IPS DF 4.7 (cell line): ENCODE measurements at regions not wholly inside any gene's neighbourhood (a gene's known extent, or its start where the extent isn't known, plus 50 kb on each side); places are given as distances from the start of the nearest gene placed in this dataset.

Experiments used
- DNase-seq: peaks from one replicate; pipeline ENCODE4 v3.0.0-alpha.2; 2013; ENCODE audit warnings: low spot score; ENCODE audit errors: extremely low read depth

DNA sequence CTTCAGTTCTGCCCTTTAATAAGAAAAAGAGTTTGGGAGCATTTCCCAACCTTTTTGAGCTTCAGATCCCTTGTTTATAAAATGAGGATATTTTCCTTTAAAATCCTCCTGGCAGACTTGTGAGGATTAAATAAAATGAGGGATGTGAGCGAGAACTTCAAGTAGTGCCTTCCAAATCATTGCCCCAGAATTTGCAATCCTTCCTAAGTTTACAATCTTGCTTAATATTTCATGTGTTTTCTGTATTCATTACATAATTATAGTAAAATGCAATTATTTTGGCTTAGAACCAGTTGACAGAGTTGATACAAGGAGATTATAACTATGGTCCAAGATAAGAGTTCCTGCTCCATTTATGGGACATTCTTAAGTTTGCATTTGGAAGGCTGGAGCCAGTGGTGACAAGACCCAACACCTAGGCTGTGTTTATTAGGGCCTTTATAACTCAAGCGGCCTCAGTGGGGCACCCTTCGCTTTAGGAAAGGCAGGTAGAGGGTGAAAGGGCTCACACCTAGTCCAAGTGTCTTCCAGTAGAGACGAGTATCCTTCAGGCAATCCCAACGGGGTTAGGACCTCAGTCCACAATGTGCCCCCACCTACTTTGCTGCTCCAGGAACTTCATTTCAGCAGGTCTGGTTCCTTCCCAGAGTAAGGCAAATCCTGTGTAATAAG lies 317.5 kb downstream of the WDR11 start:
- DNase-seq: no peak

DNA sequence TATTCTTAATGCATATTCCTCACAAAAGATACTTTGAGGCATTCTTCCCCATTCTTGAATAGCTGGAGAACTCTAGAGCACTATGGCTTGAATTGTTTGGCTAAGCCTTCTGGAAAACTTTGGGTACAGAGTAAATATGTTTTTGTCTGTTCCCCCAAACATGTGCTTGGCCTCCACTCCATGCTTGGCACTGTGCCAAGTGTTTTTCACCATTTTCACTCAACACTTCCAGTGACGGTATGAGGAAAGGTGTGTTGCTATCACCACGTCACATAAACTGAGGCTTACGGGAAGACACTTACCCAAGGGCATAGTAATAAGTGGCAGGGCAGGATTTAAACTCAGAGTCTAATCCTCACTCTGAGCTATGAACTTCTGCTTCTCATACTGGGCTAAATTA lies 318.2 kb downstream of the WDR11 start:
- DNase-seq: no peak

DNA sequence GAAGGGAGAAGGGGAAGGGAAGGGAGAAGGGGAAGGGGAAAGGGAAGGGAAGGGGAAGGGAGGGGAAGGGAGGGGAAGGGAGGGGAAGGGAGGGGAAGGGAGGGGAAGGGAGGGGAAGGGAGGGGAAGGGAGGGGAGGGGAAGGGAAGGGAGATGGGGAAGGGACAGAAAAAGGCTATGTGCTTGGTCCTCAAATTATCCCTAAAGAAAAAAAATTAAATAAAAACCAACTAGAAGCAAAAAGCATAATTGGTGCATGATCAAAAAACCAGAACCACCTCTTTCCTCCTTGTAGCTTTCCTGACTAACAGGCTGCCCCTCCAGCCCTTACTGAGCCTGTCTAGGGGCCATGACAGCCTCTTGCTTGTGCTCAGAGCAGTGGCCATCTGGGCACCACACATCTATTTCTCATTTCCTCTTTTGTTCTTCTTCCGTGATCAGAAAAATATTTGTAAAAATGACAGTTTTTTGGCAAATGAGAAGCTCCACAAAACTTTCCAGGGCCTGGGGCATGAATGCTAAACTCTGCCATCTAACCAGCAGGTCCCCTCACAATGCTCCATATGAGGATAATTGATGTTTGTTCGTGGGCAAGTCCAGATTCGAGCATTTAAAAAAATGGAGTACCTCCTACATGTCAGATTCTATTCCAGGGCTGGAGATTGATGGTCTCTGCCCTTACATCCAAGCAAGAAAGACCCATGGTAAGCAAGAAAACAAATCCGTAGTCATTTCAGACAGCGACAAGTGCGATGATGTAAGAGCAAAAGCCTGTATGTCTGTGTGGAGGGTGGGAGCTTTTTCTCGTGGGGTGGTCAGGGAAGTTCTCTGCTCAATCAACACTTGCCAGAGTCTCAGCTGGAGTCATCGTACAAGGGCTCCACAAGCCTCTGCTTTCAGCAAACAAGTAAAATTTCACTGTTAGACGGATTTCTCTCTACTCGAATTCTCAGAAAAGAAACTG lies 320.9 kb downstream of the WDR11 start:
- DNase-seq: no peak

DNA sequence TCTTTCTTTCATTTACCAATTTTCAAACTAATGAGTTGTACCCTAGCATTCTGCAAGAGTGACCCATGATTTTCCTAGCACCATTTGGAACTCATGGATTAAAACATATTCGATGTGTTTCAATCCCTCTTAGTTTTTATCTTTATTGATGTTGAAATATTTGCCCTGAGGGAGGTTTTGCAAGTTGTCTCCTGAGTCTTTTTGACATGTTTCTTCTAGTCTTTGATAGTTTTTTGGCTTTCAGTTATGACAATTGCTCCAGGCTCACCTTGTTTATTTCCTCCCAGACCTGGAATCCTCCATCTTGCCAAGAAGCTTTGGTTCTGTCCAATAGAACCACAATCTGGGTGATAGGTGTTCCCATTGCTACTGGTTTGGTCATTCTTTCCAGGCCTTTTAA lies 327.8 kb downstream of the WDR11 start:
- DNase-seq: no peak

DNA sequence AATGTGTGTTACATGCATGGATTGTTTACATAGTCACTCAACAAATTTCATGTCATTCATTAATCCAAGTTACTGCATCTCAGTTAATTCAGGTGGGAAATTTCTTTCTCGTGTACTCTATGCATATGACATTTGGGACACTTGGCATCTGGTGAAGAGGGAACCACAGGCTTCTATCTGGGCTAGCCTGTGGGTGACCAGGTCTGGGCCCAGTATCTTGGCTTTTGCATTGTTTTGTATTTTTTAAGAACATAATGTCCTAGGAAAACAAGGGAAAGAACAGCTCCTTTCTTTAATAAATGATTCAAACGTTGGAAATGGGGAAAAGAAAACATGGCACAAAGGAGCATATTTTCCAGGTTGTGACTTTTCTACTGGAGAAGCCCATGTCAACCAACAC lies 331.1 kb downstream of the WDR11 start:
- DNase-seq: no peak

DNA sequence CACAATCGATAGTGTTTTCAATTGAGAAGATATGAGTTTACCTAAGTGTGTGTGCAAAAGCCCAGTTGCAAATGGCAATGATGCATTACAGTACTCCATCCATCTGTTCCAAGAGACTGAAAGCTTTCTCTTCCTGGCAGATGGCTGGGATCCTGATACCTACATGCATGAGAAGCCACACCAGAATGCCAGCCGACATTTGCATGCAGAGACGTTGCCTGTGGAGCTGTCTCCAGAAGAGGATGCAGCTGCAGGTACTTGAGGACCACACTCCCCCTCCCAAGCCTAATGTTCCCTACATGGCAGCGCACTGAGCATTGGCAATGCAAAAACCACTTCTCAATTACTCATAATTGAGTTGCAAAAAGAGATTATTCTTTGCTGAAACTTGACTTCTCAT lies 332.1 kb downstream of the WDR11 start:
- DNase-seq: no peak

DNA sequence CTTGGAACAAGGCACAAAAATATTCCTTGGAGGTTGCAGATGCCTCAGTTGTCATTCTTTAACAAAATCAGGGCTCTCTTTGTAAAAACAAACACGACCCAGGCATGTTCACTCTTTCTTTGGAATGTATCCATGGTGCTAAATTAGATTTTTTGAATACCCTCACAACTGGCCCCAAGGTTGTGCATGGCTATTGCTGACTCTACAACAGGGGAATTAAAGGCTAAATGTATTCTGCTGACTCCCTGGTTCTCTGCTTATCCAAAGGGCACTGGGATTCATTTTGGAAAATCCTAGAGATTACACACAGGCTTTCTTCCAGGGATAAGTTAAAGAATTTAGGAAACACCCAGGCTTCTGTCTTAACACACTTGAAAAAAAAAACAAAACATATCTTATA lies 332.5 kb downstream of the WDR11 start:
- DNase-seq: no peak

DNA sequence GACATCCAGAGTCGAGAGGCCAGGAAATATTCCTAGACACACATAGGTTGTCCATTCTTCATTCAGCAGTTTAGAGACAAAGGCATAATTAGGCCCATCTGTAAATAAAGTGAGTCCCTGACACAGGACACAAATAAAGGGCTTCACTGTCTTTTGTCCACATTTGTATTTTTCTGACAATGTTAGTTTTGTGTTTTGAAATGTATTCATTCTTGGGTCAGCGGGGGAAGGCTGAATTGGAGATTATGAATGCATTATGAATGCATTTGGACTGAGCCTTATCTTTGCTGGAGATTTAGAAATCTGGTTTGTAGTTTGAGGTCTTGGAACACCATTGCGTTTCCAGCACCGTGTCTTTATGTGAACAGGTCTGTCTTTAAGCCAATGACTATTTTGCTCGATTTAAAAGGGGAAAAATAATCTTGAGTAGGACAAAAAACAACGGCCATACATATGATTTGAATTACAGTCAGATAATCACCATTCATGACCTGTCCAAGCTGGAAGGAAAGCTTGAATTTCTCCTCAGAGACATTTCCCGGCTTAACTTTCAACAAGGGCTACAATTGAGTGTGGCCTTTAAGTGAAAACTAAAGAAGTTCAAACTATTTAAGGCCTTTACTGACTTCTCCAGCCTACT lies 334.8 kb downstream of the WDR11 start:
- DNase-seq: no peak

DNA sequence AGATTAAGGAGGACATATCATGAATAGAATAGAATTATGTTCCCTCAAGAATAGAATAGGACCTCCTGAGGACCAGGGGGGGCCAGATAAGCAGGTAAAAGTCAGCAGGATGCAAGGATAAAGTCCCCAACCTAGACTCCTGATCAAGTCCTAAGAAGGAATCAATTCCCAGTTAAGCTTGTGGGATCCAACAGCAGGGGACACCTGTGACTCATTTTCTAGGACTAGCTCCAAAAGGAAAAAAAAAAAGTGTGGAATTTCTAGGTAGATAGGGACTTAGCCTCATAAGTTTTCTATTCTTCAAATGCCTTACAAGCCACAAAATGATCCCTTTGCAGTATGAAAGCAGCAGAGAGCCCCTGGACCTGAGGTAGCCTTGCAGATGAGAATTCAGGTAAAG lies 336.2 kb downstream of the WDR11 start:
- no peak for DNase-seq

DNA sequence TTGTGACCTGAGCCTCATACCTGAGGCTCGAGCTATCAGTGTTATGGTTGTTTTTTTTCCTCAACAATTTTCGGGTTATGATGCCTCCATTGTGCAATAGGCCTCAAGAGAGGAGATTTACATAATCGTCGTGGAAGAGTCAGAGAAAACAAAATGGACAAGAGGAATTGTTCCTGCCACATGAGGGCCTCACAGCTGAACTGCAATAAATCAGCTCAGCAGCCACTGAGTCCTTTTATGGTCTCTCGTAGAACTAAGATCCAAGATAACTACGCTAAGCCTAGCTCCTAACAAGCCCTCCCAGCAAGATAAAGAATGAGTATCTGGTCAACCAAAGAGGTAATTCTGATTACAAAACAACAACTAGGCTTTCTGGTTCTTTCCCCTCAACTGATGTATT lies 336.8 kb downstream of the WDR11 start:
- no peak for DNase-seq

DNA sequence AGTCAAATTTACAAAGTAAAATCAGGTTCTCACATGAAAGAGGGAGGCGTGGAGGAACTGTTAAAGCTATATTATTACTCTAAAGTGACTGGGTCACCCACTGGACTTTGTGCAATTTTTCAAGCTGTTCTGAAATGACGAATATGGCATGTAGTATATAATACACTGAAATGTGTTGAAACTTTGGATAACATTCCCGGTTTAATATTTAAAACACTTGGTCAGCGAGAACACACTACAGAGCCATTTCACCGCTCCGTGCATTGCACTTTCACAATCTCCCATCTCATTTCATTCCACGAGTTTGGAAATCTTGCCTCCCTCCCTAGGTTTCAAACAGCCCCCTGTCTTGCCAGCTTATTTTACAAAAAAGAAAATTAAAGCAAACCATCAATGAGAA lies 337.9 kb downstream of the WDR11 start:
- no peak for DNase-seq

DNA sequence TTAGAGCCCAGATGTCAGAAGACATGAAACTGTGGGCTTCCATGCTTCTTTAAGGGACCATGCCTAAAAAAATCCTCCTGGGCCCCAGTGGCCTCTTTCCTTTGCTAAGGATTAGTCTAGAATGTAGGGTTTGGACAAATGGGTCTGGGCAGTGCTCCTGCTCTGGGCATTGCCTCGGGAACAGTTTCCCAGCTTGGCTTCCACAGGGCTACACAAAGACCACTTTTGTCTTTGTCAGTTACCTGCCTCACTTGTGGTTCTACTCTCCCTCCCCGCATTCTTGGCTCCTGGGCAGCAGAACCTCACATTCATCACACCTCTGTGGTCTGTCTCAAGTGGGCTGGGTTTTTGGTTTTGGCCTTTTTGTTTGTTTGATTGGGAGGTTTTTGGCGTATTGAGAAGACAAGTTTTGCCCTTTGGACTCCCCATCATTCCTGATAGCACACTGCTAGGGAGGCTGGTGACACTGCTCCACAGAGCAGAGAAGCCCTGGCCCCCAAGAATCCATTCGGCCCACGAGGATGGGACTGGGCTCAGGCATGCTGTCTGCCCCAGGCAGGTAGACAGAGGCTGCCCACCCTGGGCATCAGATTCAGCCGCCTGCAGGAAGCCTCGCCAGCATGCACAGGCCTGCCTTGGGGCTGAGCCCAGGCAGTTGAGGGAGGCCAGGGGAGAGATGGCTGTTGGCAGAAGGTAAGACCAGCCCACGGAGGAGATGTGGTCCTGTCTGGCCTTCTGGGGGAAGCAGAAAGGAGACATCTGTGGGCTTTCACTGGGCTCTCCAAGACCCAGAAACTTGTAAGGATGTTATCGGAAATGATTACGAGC lies 343.7 kb downstream of the WDR11 start:
- DNase-seq: no peak

DNA sequence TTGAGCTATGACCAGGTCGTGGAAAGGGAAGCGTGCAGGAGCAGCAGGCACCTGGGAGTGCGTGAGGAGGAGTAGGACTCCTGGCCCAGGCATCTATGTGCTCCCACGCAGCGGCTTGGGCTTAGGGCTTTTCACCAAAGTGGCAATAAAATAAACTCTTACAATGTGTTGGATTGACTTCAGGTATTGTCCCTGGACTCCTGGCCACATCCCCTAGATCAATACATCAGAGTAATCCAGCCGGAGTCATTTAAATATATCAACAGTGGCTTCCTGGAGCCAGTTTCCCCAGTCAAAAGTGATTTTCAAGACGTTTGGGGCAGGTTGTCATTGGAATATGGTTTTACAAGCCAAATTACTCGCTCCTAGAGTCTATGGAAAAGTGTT lies 344.4 kb downstream of the WDR11 start:
- DNase-seq: no peak

DNA sequence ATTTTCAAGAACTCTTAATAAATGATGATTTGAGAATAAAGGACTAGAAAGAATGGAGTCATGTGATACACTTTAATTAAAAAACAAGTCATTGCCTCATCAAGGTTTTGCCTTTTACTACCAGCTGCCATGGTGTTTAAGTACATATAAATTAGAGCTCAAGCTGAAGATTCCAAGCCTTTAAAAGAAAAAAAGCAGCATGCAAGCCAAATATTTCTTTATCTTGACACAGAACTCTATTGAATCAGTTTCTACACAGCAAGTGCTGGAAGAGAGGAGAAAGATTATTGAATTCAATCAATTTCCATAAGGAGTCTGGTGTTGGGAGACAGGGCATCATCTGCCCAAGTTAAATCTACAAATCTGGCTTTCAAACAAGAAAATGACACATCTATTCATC lies 347.9 kb downstream of the WDR11 start:
- DNase-seq: no peak

DNA sequence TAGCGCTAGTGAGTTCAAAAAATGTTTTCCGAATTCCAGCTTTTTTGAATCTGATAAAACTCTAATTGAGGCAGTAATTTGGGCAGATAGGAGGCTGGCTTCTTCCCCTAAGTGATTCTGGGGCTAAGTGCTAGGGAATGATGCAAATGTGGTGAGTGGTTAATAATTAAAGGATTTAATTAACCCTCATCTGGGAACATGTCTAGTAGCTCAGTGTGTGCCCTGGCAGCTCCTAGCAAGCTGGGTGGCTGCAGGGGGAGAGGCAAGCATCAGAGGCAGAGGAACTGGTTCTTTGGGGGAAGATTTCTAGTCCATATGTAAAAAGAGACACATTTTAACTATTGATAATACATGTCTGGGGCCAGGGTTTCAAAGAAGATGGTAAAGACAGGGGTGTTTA lies 354.5 kb downstream of the WDR11 start:
- DNase-seq: no peak

DNA sequence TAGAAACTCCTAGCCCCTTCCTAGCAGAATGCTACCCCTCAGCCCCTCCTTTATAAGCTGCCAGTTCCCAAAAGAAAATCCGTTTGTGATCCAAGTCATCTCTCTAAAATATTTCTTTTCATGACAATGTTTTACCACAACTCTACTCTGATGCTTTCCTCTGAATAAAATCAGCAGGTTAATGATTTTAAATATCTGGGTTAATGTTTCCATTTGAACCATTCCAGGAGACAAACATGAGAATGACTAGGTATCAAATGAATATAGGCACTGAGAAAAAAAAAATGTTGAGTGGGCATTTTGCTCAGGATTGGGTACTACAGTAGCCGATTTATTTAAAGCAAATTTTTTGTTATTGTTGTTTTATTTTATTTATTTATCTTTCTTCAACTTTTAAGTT lies 360.3 kb downstream of the WDR11 start:
- DNase-seq: no peak

DNA sequence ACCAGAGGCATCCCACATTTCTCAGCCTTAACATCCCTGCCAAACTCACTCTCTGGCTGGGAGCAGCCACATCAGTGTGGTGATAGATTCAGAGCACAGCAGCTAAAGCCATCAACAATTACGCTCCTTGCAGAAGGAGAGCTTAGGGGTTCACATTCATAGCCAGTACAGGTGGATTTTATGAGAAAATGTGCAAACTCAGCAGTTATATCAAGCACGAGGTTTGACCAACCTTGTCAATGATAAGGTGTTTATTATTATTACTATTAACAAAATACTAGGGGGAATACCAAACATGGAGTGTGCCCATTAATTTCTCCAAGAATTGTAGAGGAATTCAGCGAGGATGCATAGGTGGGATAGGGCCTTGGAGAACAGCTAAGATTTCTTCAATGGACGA lies 362.3 kb downstream of the WDR11 start:
- no peak for DNase-seq

DNA sequence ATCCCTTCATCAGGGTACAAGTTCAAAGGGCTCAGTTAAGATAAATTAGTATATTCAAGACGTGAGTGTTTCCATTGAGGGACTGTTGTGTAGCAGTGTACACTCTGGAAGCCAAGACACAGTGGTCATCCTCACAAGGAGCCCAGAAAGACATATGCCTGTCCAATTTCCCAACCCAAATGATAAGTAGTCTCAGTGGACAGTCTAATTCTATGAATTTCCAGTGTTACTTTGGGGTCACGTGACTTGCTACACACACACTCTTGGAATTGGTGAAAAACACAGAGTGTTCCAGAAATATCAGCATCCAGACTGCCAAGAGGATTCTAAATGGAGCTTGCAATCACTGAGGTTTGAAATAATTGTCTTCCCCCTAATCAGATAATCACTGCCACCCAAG lies 365.1 kb downstream of the WDR11 start:
- no peak for DNase-seq

DNA sequence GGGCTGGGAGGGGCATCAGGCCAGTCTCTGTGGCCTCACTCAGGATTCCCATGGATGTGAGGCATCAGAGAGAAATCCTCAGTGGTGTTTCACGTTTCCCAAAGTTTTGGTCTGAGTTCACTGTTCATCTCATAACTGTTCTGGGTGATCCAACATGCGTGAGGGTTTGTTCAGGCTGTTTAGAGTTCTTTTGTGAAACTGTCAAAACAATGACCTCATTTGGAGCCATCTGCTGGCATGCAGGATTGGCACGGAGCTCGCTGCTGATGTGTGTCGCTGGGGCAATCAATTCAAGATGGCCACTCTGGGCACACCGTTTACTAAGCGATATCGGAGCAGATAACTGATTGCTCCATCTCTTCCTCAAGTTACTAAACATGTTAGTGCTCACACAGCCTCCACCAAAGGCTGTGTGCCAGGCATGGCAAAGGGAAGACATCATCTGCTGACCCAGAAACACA lies 365.6 kb downstream of the WDR11 start:
- no peak for DNase-seq

DNA sequence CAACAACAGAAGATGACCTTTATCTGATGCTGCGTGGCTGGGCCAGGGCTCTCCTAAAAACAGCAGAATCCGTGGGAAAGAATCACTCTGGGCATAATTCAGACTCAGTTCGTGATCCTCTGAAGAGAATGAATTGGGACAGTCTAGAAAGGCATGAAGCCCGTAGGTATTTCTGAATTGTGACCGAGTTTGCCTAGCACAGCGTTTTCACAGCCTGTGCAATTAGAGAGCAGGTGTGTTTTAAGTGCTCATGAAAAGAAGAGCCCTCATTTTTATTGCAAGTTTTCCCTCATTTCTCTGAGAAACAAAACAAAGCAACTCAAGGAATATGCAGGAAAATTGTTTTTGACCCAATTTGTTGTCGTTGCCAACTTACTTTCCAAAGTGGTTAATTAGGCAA lies 366.2 kb downstream of the WDR11 start:
- no peak for DNase-seq

DNA sequence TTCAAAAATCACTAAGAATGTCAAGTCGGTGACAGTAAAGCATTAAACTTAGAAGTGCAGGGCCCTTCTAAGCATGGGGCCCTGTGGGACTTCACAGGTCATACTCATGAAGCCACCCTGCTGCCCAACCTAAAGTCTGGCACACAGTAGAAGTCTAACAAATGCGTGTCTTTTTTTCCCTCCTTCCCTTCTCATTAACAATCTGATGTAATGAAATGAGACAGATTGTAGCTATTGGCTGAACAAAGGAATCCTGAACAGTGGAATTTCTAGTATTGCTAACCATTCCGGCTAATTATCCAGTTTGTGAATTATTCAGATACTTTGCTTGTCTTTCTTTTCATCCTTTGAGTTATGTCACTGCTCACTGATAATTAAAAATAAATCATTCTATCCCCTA lies 369.9 kb downstream of the WDR11 start:
- DNase-seq: no peak
